Trophoblast cell (in vitro differentiated cells and primary cell): ENCODE measurements at regions not wholly inside any gene's neighbourhood (a gene's known extent, or its start where the extent isn't known, plus 50 kb on each side); places are given as distances from the start of the nearest gene placed in this dataset.

Experiments
- DNase-seq, 2 donors: peaks; one replicate each; pipeline ENCODE4 v3.0.0-alpha.2; 2016
- H2AFZ ChIP-seq: 2 replicates; pipeline ENCODE4 v1.6.1; 2013; ENCODE audit warnings: low read length, moderate library complexity, mild to moderate bottlenecking; ENCODE audit not compliant: insufficient read depth, poor library complexity
- H2AK5ac ChIP-seq: 2 replicates; pipeline ENCODE4 v1.6.1; 2013; ENCODE audit warnings: mild to moderate bottlenecking, low read length
- H2BK120ac ChIP-seq: 2 replicates; pipeline ENCODE4 v1.6.1; 2013; ENCODE audit warnings: low read length, mild to moderate bottlenecking, moderate library complexity; ENCODE audit not compliant: insufficient read depth, poor library complexity
- H2BK12ac ChIP-seq: 2 replicates; pipeline ENCODE4 v1.6.1; 2013; ENCODE audit warnings: mild to moderate bottlenecking, low read length, moderate library complexity
- H2BK5ac ChIP-seq: 2 replicates; pipeline ENCODE4 v1.6.1; 2013; ENCODE audit warnings: low read length, low read depth, moderate library complexity, mild to moderate bottlenecking; ENCODE audit not compliant: poor library complexity
- H3K14ac ChIP-seq: 2 replicates; pipeline ENCODE4 v1.6.1; 2013; ENCODE audit warnings: mild to moderate bottlenecking, low read length
- H3K18ac ChIP-seq: 2 replicates; pipeline ENCODE4 v1.6.1; 2013; ENCODE audit warnings: mild to moderate bottlenecking, low read length
- H3K23ac ChIP-seq: 2 replicates; pipeline ENCODE4 v1.6.1; 2013; ENCODE audit warnings: low read length
- H3K27ac ChIP-seq: 2 replicates; pipeline ENCODE4 v1.5.1; 2013; ENCODE audit warnings: low read depth, mild to moderate bottlenecking, inconsistent platforms, low read length, moderate library complexity
- H3K27me3 ChIP-seq: 2 replicates; pipeline ENCODE4 v1.6.1; 2013; ENCODE audit warnings: inconsistent platforms, mild to moderate bottlenecking, low read length, moderate library complexity; ENCODE audit not compliant: insufficient read depth
- H3K36me3 ChIP-seq, 2 experiments: 1 replicate in 1 of 2; 2 replicates in 1 of 2; pipeline ENCODE4 v1.6.1; 2013; ENCODE audit warnings: low read length in 2 of 2, mild to moderate bottlenecking in 2 of 2, moderate library complexity in 1 of 2; ENCODE audit not compliant: insufficient read depth in 2 of 2, control insufficient read depth in 1 of 2
- H3K4ac ChIP-seq: 2 replicates; pipeline ENCODE4 v1.6.1; 2013; ENCODE audit warnings: low read depth, mild to moderate bottlenecking, low read length, moderate library complexity
- H3K4me1 ChIP-seq, 2 experiments: 1 replicate in 1 of 2; 2 replicates in 1 of 2; pipeline ENCODE4 v1.6.1; 2013; ENCODE audit warnings: low read length in 2 of 2, mild to moderate bottlenecking in 2 of 2, moderate library complexity in 1 of 2; ENCODE audit not compliant: insufficient read depth in 2 of 2, control insufficient read depth in 1 of 2
- H3K4me2 ChIP-seq: 2 replicates; pipeline ENCODE4 v1.6.1; 2013; ENCODE audit warnings: inconsistent platforms, mild to moderate bottlenecking, low read length, moderate library complexity
- H3K4me3 ChIP-seq: 2 replicates; pipeline ENCODE4 v1.5.1; 2013; ENCODE audit warnings: mild to moderate bottlenecking, low read depth, low read length, inconsistent platforms
- H3K79me1 ChIP-seq: one replicate; pipeline ENCODE4 v1.6.1; 2013; ENCODE audit warnings: low read length
- H3K79me2 ChIP-seq: 2 replicates; pipeline ENCODE4 v1.6.1; 2013; ENCODE audit warnings: low read length, mild to moderate bottlenecking; ENCODE audit not compliant: control insufficient read depth, insufficient read depth, poor library complexity
- H3K9ac ChIP-seq: 2 replicates; pipeline ENCODE4 v1.6.1; 2013; ENCODE audit warnings: mild to moderate bottlenecking, low read length
- H3K9me3 ChIP-seq: 2 replicates; pipeline ENCODE4 v1.6.1; 2013; ENCODE audit warnings: low read depth, mild to moderate bottlenecking, control low read depth, inconsistent platforms, low read length; ENCODE audit not compliant: insufficient read depth
- H4K12ac ChIP-seq: 2 replicates; pipeline ENCODE4 v1.6.1; 2013; ENCODE audit warnings: low read depth, mild to moderate bottlenecking, low read length, moderate library complexity
- H4K8ac ChIP-seq: 2 replicates; pipeline ENCODE4 v1.6.1; 2013; ENCODE audit warnings: low read depth, mild to moderate bottlenecking, low read length, moderate library complexity
- H4K91ac ChIP-seq: one replicate; pipeline ENCODE4 v1.6.1; 2013; ENCODE audit warnings: low read depth, mild to moderate bottlenecking, low read length, moderate library complexity
- WGBS: extraction: QIAGEN DNeasy Blood & Tissue Kit; methylation state at CpG from one replicate; pipeline ENCODE4 v1.1.7; 2013; ENCODE audit warnings: missing lambda C conversion rate; ENCODE audit not compliant: insufficient read length, insufficient coverage; ENCODE audit errors: extremely low coverage; 5-methylcytosine and 5-hydroxymethylcytosine counted together

DNA sequence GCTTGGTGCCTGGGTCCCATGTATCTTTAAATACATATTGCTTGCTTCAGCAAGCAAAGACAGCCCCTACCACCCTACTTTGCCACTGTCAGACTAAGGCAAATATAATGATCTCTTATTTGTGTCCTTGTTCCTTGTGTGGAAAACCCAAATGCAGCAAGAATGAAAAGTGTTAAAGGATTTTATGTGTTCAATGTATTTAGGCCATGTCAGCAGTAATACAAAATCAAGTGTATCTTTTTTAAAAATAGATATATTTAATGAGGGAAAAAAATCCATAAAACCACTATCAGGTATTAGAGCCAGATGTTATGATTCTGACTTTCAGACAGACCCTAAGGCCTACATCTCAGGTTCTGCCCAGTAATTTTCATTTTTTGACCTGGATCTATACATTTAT, 374.5 kb downstream of the SEC14L1 start:
- Histone ChIP-seq H2BK5ac (no peak overlapping the region), H3K14ac (no peak overlapping the region), H2BK120ac (no peak overlapping the region), H3K4ac (no peak overlapping the region), H3K79me2 (no peaks in the 10 kb centered on the region), H4K91ac (no peak overlapping the region), H3K27me3 (no peaks in the 10 kb centered on the region), H2BK12ac (no peak overlapping the region), H3K4me2 (no peak overlapping the region), H3K23ac (no peak overlapping the region), H4K8ac (no peak overlapping the region), H3K36me3 (no peaks in the 10 kb centered on the region), H3K4me1 (no peaks in the 10 kb centered on the region), H3K18ac (no peak overlapping the region), H3K9me3 (peaks cover 6% of the 10 kb centered on the region), H3K79me1 (no peaks in the 10 kb centered on the region), H2AK5ac (no peak overlapping the region), H4K12ac (no peak overlapping the region), H3K9ac (no peak overlapping the region), H3K4me3 (no peak overlapping the region), H2AFZ (no peak overlapping the region), H3K27ac (no peak overlapping the region)
- no peak for DNase-seq

DNA sequence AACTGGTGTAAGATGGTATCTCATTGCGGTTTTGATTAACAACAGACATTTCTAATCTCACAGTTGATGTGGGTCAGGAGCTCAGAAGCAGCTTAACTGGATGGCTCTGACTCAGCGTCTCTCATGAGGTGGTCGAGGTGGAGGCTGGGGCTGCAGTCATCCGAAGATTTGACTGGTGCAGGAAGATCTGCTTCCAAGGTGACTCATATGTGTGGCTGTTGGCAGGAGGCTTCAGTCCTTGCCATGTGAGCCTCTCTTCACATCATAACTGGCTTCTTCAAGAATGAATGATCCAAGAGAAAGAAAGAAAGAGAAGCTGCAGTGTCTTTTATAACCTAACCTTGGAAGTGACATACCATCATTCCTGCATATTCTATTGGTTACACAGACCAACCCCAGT, 376.1 kb downstream of the SEC14L1 start:
- Histone ChIP-seq H3K27me3 (no peaks in the 10 kb centered on the region), H2BK120ac (no peak overlapping the region), H4K8ac (no peak overlapping the region), H3K4me1 (no peaks in the 10 kb centered on the region), H3K14ac (no peak overlapping the region), H3K79me1 (no peaks in the 10 kb centered on the region), H4K12ac (no peak overlapping the region), H2AK5ac (no peak overlapping the region), H3K27ac (no peak overlapping the region), H2BK12ac (no peak overlapping the region), H3K36me3 (no peaks in the 10 kb centered on the region), H3K9ac (no peak overlapping the region), H3K18ac (no peak overlapping the region), H3K9me3 (no peaks in the 10 kb centered on the region), H3K4me3 (no peak overlapping the region), H2BK5ac (no peak overlapping the region), H4K91ac (no peak overlapping the region), H3K4me2 (no peak overlapping the region), H3K79me2 (no peaks in the 10 kb centered on the region), H3K4ac (no peak overlapping the region), H3K23ac (no peak overlapping the region), H2AFZ (no peak overlapping the region)
- no peak for DNase-seq
- WGBS = no CpG with 5 or more reads among the region's 4 CpGs

DNA sequence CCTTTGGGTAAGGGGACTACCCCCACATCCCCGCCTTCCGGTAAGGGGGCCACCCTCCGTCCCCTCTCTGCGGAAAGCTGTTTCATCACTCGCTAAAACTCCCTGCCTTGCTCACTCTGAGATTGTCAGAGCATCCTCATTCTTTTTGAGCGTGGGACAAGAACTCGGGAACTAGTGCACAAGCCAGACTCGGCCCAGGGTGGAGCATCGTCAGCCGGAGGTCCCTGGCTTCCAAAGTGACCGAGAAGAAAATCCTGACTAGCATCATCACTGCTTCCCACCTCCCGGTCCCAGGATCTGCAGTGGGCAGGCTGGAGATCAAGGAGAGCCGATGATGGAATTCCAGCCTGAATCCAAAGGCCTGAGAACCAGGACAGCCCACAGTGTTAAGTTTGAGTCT, 380.3 kb downstream of the SEC14L1 start:
- H2AFZ ChIP-seq = no peak overlapping the region
- no peak overlapping the region for H4K8ac ChIP-seq
- no peaks in the 10 kb centered on the region for H3K36me3 ChIP-seq
- H3K9me3 ChIP-seq = peaks cover 2% of the 10 kb centered on the region
- no peaks in the 10 kb centered on the region for H3K79me1 ChIP-seq
- H3K27ac ChIP-seq = no peak overlapping the region
- H3K27me3 ChIP-seq = no peaks in the 10 kb centered on the region
- H3K18ac ChIP-seq = no peak overlapping the region
- no peak overlapping the region for H4K91ac ChIP-seq
- no peak overlapping the region for H2BK12ac ChIP-seq
- no peak overlapping the region for H2BK120ac ChIP-seq
- no peak overlapping the region for H3K4me2 ChIP-seq
- H3K9ac ChIP-seq = no peak overlapping the region
- no peaks in the 10 kb centered on the region for H3K79me2 ChIP-seq
- no peak overlapping the region for H3K4ac ChIP-seq
- H2BK5ac ChIP-seq = no peak overlapping the region
- H3K23ac ChIP-seq = no peak overlapping the region
- H3K14ac ChIP-seq = no peak overlapping the region
- H3K4me1 ChIP-seq = no peaks in the 10 kb centered on the region
- no peak for DNase-seq
- no peak overlapping the region for H2AK5ac ChIP-seq
- H4K12ac ChIP-seq = no peak overlapping the region
- no CpG with 5 or more reads among the region's 13 CpGs for WGBS
- H3K4me3 ChIP-seq = no peak overlapping the region

- H4K12ac ChIP-seq = no peak overlapping the region
- no peak overlapping the region for H3K4ac ChIP-seq
- no peak overlapping the region for H3K27ac ChIP-seq
- H3K9me3 ChIP-seq = peaks cover 13% of the 10 kb centered on the region
- H3K79me2 ChIP-seq = no peaks in the 10 kb centered on the region
- no peaks in the 10 kb centered on the region for H3K79me1 ChIP-seq
- H2BK5ac ChIP-seq = no peak overlapping the region
- no CpG with 5 or more reads among the region's 8 CpGs for WGBS
- H3K4me1 ChIP-seq = peaks cover 0 to 3% of the 10 kb centered on the region in 2 experiments
- H3K4me3 ChIP-seq = no peak overlapping the region
- H3K27me3 ChIP-seq = peaks cover 8% of the 10 kb centered on the region
- H3K14ac ChIP-seq = no peak overlapping the region
- no peak for DNase-seq
- no peak overlapping the region for H3K4me2 ChIP-seq
- H3K9ac ChIP-seq = no peak overlapping the region
- no peak overlapping the region for H2BK120ac ChIP-seq
- no peak overlapping the region for H4K8ac ChIP-seq
- H2AFZ ChIP-seq = no peak overlapping the region
- H3K36me3 ChIP-seq = no peaks in the 10 kb centered on the region
- H3K18ac ChIP-seq = no peak overlapping the region
- H4K91ac ChIP-seq = no peak overlapping the region
- H2BK12ac ChIP-seq = no peak overlapping the region
- no peak overlapping the region for H2AK5ac ChIP-seq
- no peak overlapping the region for H3K23ac ChIP-seq
These were observed 382.8 kb downstream of the SEC14L1 start for GRCh38 chr17:77523540-77523939.
